Ishikawa (cell line): ENCODE measurements at regions not wholly inside any gene's neighbourhood (a gene's known extent, or its start where the extent isn't known, plus 50 kb on each side); places are given as distances from the start of the nearest gene placed in this dataset.

Source experiments
- CEBPB ChIP-seq: IDR thresholded peaks from 2 replicates; pipeline ENCODE4 v1.6.1; 2012
- EGR1 ChIP-seq: IDR thresholded peaks from 2 replicates; pipeline ENCODE4 v1.6.1; 2012
- EP300 ChIP-seq: IDR thresholded peaks from 2 replicates; pipeline ENCODE4 v1.6.1; 2012; ENCODE audit warnings: borderline replicate concordance
- FOXM1 ChIP-seq: IDR thresholded peaks from 2 replicates; pipeline ENCODE4 v1.6.1; 2012; ENCODE audit warnings: low read depth, borderline replicate concordance
- NFIC ChIP-seq: IDR thresholded peaks from 2 replicates; pipeline ENCODE4 v1.6.1; 2012
- RAD21 ChIP-seq: IDR thresholded peaks from 2 replicates; pipeline ENCODE4 v1.6.1; 2012; ENCODE audit warnings: low read depth
- TAF1 ChIP-seq: IDR thresholded peaks from 2 replicates; pipeline ENCODE4 v1.6.1; 2012; ENCODE audit warnings: low read depth, mild to moderate bottlenecking
- TCF12 ChIP-seq: IDR thresholded peaks from 2 replicates; pipeline ENCODE4 v1.6.1; 2012; ENCODE audit warnings: low read depth
- USF1 ChIP-seq: IDR thresholded peaks from 2 replicates; pipeline ENCODE4 v1.6.1; 2012
- YY1 ChIP-seq: IDR thresholded peaks from 2 replicates; pipeline ENCODE4 v1.6.1; 2012; ENCODE audit warnings: low read depth
- TF ChIP-seq, protein P1 (sequence below): IDR thresholded peaks from 2 replicates; pipeline ENCODE4 v1.6.1; 2012
- TF ChIP-seq, protein P2 (sequence below): IDR thresholded peaks from 2 replicates; pipeline ENCODE4 v1.6.1; 2012; ENCODE audit warnings: low read depth, mild to moderate bottlenecking

DNA sequence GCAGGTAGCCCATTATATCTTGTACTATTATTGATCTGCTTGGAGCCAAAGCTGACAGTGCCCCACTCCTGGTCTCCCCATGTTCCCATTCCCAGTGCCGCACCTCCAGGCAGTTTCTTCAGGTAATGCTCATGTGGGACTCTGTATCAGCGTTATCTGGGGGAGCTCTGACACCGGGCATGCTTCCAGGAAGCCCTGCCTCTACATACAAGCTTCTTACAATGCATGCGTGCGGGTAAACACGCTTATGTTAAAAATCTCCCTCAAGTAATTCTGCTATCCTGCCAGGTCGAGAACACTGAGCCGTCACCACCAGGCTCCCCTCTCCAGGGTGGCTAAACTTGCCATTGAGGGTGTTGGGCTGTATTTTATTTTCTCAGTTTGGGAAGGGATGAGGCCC, 61.6 kb upstream of the LBX1 start:
- TF ChIP-seq RAD21 (no peak), EP300 (no peak), FOXM1 (no peak), USF1 (no peak), TAF1 (no peak), CEBPB (no peak), YY1 (no peak), NFIC (no peak), TCF12 (no peak), EGR1 (no peak)
- TF ChIP-seq, protein P1, sequence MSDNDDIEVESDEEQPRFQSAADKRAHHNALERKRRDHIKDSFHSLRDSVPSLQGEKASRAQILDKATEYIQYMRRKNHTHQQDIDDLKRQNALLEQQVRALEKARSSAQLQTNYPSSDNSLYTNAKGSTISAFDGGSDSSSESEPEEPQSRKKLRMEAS = no peak
- TF ChIP-seq, protein P2, sequence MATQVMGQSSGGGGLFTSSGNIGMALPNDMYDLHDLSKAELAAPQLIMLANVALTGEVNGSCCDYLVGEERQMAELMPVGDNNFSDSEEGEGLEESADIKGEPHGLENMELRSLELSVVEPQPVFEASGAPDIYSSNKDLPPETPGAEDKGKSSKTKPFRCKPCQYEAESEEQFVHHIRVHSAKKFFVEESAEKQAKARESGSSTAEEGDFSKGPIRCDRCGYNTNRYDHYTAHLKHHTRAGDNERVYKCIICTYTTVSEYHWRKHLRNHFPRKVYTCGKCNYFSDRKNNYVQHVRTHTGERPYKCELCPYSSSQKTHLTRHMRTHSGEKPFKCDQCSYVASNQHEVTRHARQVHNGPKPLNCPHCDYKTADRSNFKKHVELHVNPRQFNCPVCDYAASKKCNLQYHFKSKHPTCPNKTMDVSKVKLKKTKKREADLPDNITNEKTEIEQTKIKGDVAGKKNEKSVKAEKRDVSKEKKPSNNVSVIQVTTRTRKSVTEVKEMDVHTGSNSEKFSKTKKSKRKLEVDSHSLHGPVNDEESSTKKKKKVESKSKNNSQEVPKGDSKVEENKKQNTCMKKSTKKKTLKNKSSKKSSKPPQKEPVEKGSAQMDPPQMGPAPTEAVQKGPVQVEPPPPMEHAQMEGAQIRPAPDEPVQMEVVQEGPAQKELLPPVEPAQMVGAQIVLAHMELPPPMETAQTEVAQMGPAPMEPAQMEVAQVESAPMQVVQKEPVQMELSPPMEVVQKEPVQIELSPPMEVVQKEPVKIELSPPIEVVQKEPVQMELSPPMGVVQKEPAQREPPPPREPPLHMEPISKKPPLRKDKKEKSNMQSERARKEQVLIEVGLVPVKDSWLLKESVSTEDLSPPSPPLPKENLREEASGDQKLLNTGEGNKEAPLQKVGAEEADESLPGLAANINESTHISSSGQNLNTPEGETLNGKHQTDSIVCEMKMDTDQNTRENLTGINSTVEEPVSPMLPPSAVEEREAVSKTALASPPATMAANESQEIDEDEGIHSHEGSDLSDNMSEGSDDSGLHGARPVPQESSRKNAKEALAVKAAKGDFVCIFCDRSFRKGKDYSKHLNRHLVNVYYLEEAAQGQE = no peak
